ENCODE measurements at regions not wholly inside any gene's neighbourhood (a gene's known extent, or its start where the extent isn't known, plus 50 kb on each side); places are given as distances from the start of the nearest gene placed in this dataset.

DNA sequence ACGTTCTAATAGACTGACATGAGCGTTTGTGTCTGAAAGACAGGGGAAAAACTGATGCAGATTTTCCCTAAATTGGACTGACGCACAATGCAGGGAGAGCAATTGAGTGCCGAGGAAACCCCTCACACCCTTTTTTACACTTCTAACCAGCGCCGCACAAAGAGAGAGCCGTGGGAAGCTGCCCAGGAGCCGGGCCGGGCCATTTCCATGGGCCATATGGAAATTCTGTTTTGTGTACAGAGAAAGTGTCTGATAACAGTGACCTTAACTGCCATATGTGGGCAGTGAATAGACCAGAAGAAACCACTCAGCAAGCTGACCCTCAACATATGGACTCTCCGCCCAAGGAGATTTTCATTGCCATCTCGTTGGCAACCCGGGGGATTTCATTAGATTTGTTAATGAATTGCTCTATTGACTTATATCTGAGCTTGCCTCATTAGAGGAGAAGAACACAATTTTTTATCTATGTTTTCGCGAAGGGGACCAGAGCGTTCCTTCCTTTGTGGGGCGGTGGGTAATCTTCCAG is 225.9 kb upstream of the IRX3 start:
- H3K9me3 ChIP-seq, result no peaks in the 10 kb centered on the region
- no peaks in the 10 kb centered on the region for H3K36me3 ChIP-seq
- H3K4me1 ChIP-seq, result no peaks in the 10 kb centered on the region
- H3K27me3 ChIP-seq, result no peaks in the 10 kb centered on the region
- no peak overlapping the region for H3K4me3 ChIP-seq
- no peak for DNase-seq (ENCODE audit: low spot score in 2 of 2)
- 95% methylated on average over 16 of the region's 16 CpGs for WGBS
- no peak overlapping the region for H3K27ac ChIP-seq
- no peak for TF ChIP-seq CTCF (IDR thresholded peaks at IDR 0.05)
- TF ChIP-seq POLR2A (IDR thresholded peaks at IDR 0.05), result no peak
- no peak for TF ChIP-seq EP300 (IDR thresholded peaks at IDR 0.05)
- TF ChIP-seq POLR2AphosphoS5 (IDR thresholded peaks at IDR 0.05), result no peak

- Histone ChIP-seq H3K9me3 (no peaks in the 10 kb centered on the region), H3K36me3 (no peaks in the 10 kb centered on the region), H3K4me3 (no peak overlapping the region), H3K4me1 (no peaks in the 10 kb centered on the region), H3K27ac (no peak overlapping the region), H3K27me3 (no peaks in the 10 kb centered on the region)
- TF ChIP-seq EP300 (IDR thresholded peaks at IDR 0.05), result no peak
- TF ChIP-seq POLR2A (IDR thresholded peaks at IDR 0.05), result no peak
- TF ChIP-seq CTCF (IDR thresholded peaks at IDR 0.05), result no peak
- no peak for TF ChIP-seq POLR2AphosphoS5 (IDR thresholded peaks at IDR 0.05)
- DNase-seq (ENCODE audit: low spot score in 2 of 2), result no peak
- WGBS, result 72% methylated on average over 3 of the region's 3 CpGs
These were observed 224.7 kb upstream of the IRX3 start for GRCh38 chr16:54511222-54511731.

DNA sequence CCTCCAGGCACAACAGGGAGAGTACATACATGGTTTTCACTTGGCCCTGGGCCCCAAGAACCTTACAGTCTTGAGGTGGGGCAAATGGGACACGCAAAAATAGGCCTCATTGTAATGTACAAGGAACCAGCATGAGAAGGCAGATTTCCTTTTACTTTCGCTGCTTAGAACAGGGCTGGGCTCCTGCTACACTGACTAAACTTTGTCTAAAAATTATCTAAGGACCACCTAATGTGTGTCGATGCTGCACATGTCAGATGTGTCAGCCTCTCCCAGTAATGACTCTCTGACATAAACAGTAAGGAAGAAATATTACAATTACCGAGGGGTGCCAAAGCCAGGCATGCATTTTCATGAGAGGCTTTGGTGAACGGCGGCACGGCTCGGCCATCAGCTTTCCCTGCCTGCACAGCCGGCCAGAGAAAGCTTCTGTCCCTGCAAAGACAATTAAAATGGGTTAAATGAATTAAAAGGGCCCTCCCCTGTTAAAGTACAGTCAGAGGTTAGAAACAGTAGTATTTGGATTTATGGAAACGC is 224.2 kb upstream of the IRX3 start:
- TF ChIP-seq POLR2AphosphoS5 (IDR thresholded peaks at IDR 0.05) (no peak), EP300 (IDR thresholded peaks at IDR 0.05) (no peak), CTCF (IDR thresholded peaks at IDR 0.05) (no peak), POLR2A (IDR thresholded peaks at IDR 0.05) (no peak)
- H3K27me3 ChIP-seq, result no peaks in the 10 kb centered on the region
- WGBS, result 75% methylated on average over 10 of the region's 10 CpGs
- no peaks in the 10 kb centered on the region for H3K4me1 ChIP-seq
- no peaks in the 10 kb centered on the region for H3K9me3 ChIP-seq
- no peaks in the 10 kb centered on the region for H3K36me3 ChIP-seq
- no peak overlapping the region for H3K27ac ChIP-seq
- no peak overlapping the region for H3K4me3 ChIP-seq
- DNase-seq (ENCODE audit: low spot score in 2 of 2), result no peak

DNA sequence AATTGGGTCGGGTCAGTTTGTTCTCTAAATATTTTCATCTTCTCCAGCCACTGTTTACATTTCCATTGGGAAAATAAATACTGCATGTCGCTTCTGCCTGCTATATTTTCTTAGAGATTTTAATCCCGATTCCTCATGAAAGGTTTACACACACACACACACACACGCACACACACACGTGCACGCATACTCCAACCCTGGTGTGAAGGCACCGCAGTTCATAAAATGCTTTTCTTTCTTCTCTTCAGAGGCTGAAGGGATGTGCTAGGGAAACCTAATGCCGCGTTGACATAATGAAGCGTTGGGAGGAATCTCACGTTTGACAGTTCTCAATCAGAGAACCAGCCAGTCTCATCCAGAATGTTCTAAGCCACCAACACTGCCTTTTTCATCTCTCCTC is 222.9 kb upstream of the IRX3 start:
- H3K4me1 ChIP-seq, result no peaks in the 10 kb centered on the region
- 87% methylated on average over 11 of the region's 11 CpGs for WGBS
- H3K36me3 ChIP-seq, result no peaks in the 10 kb centered on the region
- no peak for DNase-seq (ENCODE audit: low spot score in 2 of 2)
- no peaks in the 10 kb centered on the region for H3K9me3 ChIP-seq
- no peaks in the 10 kb centered on the region for H3K27me3 ChIP-seq
- no peak overlapping the region for H3K4me3 ChIP-seq
- no peak overlapping the region for H3K27ac ChIP-seq
- no peak for TF ChIP-seq POLR2AphosphoS5 (IDR thresholded peaks at IDR 0.05)
- TF ChIP-seq POLR2A (IDR thresholded peaks at IDR 0.05), result no peak
- TF ChIP-seq CTCF (IDR thresholded peaks at IDR 0.05), result no peak
- no peak for TF ChIP-seq EP300 (IDR thresholded peaks at IDR 0.05)

DNA sequence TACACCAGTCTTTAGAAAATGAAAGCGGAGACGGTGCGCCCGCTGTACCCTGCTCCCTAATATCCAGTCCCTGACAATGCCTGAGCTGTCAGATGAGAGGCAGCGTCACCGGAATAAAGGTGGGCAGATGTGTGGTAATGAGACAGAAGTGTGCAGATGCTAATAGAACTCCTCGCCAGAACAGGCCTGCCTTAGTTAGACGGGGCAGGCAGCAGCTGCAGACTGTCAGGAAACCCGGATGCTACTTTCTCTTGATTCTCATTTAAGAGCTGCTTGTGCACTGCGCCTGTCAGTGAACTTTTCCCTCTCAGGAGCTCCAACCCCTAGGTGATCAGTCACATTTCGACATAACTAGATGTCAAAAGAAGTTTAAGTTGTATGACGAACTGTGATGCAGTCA is 221.8 kb upstream of the IRX3 start:
- Histone ChIP-seq H3K27ac (no peak overlapping the region), H3K27me3 (no peaks in the 10 kb centered on the region), H3K4me3 (no peak overlapping the region), H3K9me3 (no peaks in the 10 kb centered on the region), H3K4me1 (peaks cover 5% of the 10 kb centered on the region), H3K36me3 (no peaks in the 10 kb centered on the region)
- 94% methylated on average over 12 of the region's 12 CpGs for WGBS
- no peak for DNase-seq (ENCODE audit: low spot score in 2 of 2)
- TF ChIP-seq POLR2AphosphoS5 (IDR thresholded peaks at IDR 0.05), result no peak
- no peak for TF ChIP-seq EP300 (IDR thresholded peaks at IDR 0.05)
- no peak for TF ChIP-seq POLR2A (IDR thresholded peaks at IDR 0.05)
- no peak for TF ChIP-seq CTCF (IDR thresholded peaks at IDR 0.05)

Data from suprapubic skin (tissue), 4 donors.